Psoas muscle (tissue), 7 donors: ENCODE measurements at regions not wholly inside any gene's neighbourhood (a gene's known extent, or its start where the extent isn't known, plus 50 kb on each side); places are given as distances from the start of the nearest gene placed in this dataset.

Source experiments
- ATAC-seq, 4 donors: fragments of 200-7000 bp; cut with Tn5 transposase; one replicate each; pipeline ENCODE4 v1.9.1; 2020; ENCODE audit warnings: moderate library complexity in 3 of 4, mild to moderate bottlenecking in 2 of 4
- DNase-seq, 2 donors: peaks; one replicate each; pipeline ENCODE4 v3.0.0-alpha.2; 2020
- H3K27ac ChIP-seq: fragments of 200-600 bp; one replicate; pipeline ENCODE4 v1.8.0; 2022
- H3K27me3 ChIP-seq, 3 donors: fragments of 200-600 bp in 1 of 3; one replicate each; pipeline versions ENCODE4 v1.6.1 to v1.8.0; 2013 to 2022; ENCODE audit warnings: low read length in 2 of 3, mild to moderate bottlenecking in 2 of 3, moderate library complexity in 1 of 3; ENCODE audit not compliant: insufficient read depth in 3 of 3
- H3K36me3 ChIP-seq, 2 donors: fragments of 200-600 bp in 1 of 2; one replicate each; pipeline versions ENCODE4 v1.6.1 to v1.8.0; 2013 to 2022; ENCODE audit warnings: low read depth in 1 of 2, mild to moderate bottlenecking in 1 of 2, moderate library complexity in 1 of 2; ENCODE audit not compliant: insufficient read depth in 1 of 2
- H3K4me1 ChIP-seq: fragments of 200-600 bp; one replicate; pipeline ENCODE4 v1.8.0; 2022
- H3K4me3 ChIP-seq: fragments of 200-600 bp; one replicate; pipeline ENCODE4 v1.8.0; 2022; ENCODE audit warnings: mild to moderate bottlenecking
- H3K9me3 ChIP-seq: fragments of 200-600 bp; one replicate; pipeline ENCODE4 v1.8.0; 2022
- whole genome bisulfite sequencing, 3 donors: extraction: QIAGEN DNeasy Blood & Tissue Kit; methylation state at CpG; one replicate each; pipeline versions ENCODE4 v1.1.6 to v1.1.7; 2013; 5-methylcytosine and 5-hydroxymethylcytosine counted together
- intact Hi-C, 2 donors: fragments of 100-400 bp; cut with DNase I; formaldehyde crosslinking; loops; one replicate each; pipeline versions ENCODE4 v1.11.0 to v1.14.2; 2022
- TF ChIP-seq, protein P1 (sequence below): fragments of 200-600 bp; IDR thresholded peaks from one replicate; pipeline ENCODE4 v1.8.0; 2022; ENCODE audit warnings: antibody characterized with exemption
- donor health status: healthy with polysubstance abuse.
- donor health status: DM: no; HTN: no; CAD: no; lungs with moderate emphysema.
- donor health status: Bipolar disorder and iron deficiency.
- donor health status: healthy.
- donor health status: DM: yes; HTN: yes; CAD: no.
- donor health status: DM: no; HTN: no; CAD: no.
- donor health status: DM: yes; HTN: yes; CAD: no.

GRCh38 chr1:116277840-116278540 lies 95.1 kb upstream of the ATP1A1 start:
- no peak overlapping the region for H3K4me3 ChIP-seq
- TF ChIP-seq, protein P1, sequence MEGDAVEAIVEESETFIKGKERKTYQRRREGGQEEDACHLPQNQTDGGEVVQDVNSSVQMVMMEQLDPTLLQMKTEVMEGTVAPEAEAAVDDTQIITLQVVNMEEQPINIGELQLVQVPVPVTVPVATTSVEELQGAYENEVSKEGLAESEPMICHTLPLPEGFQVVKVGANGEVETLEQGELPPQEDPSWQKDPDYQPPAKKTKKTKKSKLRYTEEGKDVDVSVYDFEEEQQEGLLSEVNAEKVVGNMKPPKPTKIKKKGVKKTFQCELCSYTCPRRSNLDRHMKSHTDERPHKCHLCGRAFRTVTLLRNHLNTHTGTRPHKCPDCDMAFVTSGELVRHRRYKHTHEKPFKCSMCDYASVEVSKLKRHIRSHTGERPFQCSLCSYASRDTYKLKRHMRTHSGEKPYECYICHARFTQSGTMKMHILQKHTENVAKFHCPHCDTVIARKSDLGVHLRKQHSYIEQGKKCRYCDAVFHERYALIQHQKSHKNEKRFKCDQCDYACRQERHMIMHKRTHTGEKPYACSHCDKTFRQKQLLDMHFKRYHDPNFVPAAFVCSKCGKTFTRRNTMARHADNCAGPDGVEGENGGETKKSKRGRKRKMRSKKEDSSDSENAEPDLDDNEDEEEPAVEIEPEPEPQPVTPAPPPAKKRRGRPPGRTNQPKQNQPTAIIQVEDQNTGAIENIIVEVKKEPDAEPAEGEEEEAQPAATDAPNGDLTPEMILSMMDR: no peak
- no peak for ATAC-seq
- 71 to 81% (median 75%) methylated on average over 6 of the region's 6 CpGs for whole genome bisulfite sequencing, 3 donors
- intact Hi-C loops: no loop called here
- H3K4me1 ChIP-seq: no peaks in the 10 kb centered on the region
- H3K27ac ChIP-seq: no peak overlapping the region
- no peak for DNase-seq
- no peaks in the 10 kb centered on the region for H3K27me3 ChIP-seq
- no peaks in the 10 kb centered on the region for H3K36me3 ChIP-seq
- no peaks in the 10 kb centered on the region for H3K9me3 ChIP-seq

DNA sequence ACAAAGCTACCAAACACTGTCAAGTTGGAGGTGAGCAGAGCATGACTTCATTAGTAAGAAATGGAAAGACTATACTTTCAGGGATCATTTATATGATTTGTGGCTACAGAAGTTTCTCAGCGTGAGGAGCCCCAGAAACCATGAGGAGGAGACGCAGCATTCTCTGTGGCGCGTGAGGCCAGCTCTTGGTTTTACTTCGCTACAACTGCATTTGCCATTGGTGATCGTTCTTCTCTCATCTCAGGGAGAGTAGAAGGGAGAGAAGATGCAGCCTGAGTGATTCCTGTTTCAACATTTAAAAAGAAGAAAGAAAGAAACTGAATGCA lies 94.5 kb upstream of the ATP1A1 start:
- intact Hi-C loops: no loop called here
- no peaks in the 10 kb centered on the region for H3K9me3 ChIP-seq
- no peaks in the 10 kb centered on the region for H3K4me1 ChIP-seq
- ATAC-seq (no peak), DNase-seq (no peak)
- no peaks in the 10 kb centered on the region for H3K36me3 ChIP-seq
- TF ChIP-seq, protein P1: no peak
- H3K4me3 ChIP-seq: no peak overlapping the region
- H3K27me3 ChIP-seq: no peaks in the 10 kb centered on the region
- no peak overlapping the region for H3K27ac ChIP-seq
- 94 to 96% (median 95%) methylated on average over 6 of the region's 6 CpGs for WGBS, 3 donors

DNA sequence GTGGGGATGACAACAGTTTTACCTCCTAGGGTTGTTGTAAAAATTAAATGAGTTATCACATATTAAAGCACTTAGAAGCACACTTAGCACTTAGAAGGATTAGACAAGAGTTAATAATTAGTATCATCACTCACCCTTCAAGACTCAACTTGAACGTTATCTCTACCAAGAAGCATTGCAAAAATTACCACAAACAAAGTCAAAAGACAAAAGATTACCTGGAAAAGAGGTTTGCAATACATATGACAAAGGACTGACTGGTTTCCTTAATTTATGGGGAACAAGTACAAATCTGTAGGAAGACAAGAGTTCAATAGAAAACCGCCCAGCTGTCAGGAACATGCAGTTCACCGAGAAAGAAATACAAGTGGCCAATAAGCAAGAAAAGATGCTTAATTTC lies 93.3 kb upstream of the ATP1A1 start:
- intact Hi-C loops: no loop called here
- H3K4me3 ChIP-seq: no peak overlapping the region
- TF ChIP-seq, protein P1: no peak
- H3K27me3 ChIP-seq: no peaks in the 10 kb centered on the region
- no peak for ATAC-seq
- H3K9me3 ChIP-seq: no peaks in the 10 kb centered on the region
- no peak for DNase-seq
- H3K4me1 ChIP-seq: peaks cover 4% of the 10 kb centered on the region
- H3K27ac ChIP-seq: no peak overlapping the region
- no peaks in the 10 kb centered on the region for H3K36me3 ChIP-seq
- WGBS, 3 donors: 70 to 86% (median 74%) methylated on average over 3 of the region's 3 CpGs

- Histone ChIP-seq H3K4me3 (no peak overlapping the region), H3K27me3 (no peaks in the 10 kb centered on the region), H3K4me1 (peaks cover 15% of the 10 kb centered on the region), H3K9me3 (no peaks in the 10 kb centered on the region), H3K36me3 (no peaks in the 10 kb centered on the region), H3K27ac (peak overlapping the region; percentile 59)
- ATAC-seq (peak; percentile 98 to 100 (median 98)), DNase-seq (peak; percentile 61 to 88)
- 30 to 34% (median 31%) methylated on average over 5 of the region's 5 CpGs for WGBS, 3 donors
- TF ChIP-seq, protein P1: no peak
- intact Hi-C loops: loop anchor here in 1 of 2 donors (5.0 kb wide), 1 partner anchor 62 kb away; no protein-coding TSS in a partner anchor
These were observed 88.1 kb upstream of the ATP1A1 start for GRCh38 chr1:116284819-116285390.
